NAMALWA (cell line): ENCODE measurements at regions not wholly inside any gene's neighbourhood (a gene's known extent, or its start where the extent isn't known, plus 50 kb on each side); places are given as distances from the start of the nearest gene placed in this dataset.
A peak's percentile ranks its signal among the peaks of the same experiment; 100 is the strongest.

Experiments used
- DNase-seq: peaks from one replicate; pipeline ENCODE4 v3.0.0-alpha.2; 2015; ENCODE audit warnings: low spot score

GRCh38 chr16:66315210-66315825, 51.2 kb upstream of the CDH5 start:
- peak; percentile 68 for DNase-seq

- no peak for DNase-seq
These were observed 55.2 kb upstream of the CDH5 start for GRCh38 chr16:66311306-66311705.

GRCh38 chr16:66309215-66309807, 57.2 kb upstream of the CDH5 start:
- DNase-seq, result no peak

GRCh38 chr16:66308096-66308495, 58.4 kb upstream of the CDH5 start:
- DNase-seq, result no peak

GRCh38 chr16:66306366-66307150, 59.9 kb upstream of the CDH5 start:
- DNase-seq, result no peak

GRCh38 chr16:66304961-66305360, 61.5 kb upstream of the CDH5 start:
- no peak for DNase-seq

GRCh38 chr16:66304151-66304550, 62.3 kb upstream of the CDH5 start:
- no peak for DNase-seq

GRCh38 chr16:66300501-66300900, 66.0 kb upstream of the CDH5 start:
- DNase-seq, result no peak

- no peak for DNase-seq
These were observed 66.5 kb upstream of the CDH5 start for GRCh38 chr16:66300037-66300436.

- DNase-seq, result no peak
These were observed 67.1 kb upstream of the CDH5 start for GRCh38 chr16:66299349-66299748.

GRCh38 chr16:66298571-66299120, 67.8 kb upstream of the CDH5 start:
- DNase-seq, result no peak

GRCh38 chr16:66298006-66298405, 68.5 kb upstream of the CDH5 start:
- DNase-seq, result no peak

- no peak for DNase-seq
These were observed 69.9 kb upstream of the CDH5 start for GRCh38 chr16:66296591-66296990.

- no peak for DNase-seq
These were observed 70.5 kb upstream of the CDH5 start for GRCh38 chr16:66295761-66296546.

- no peak for DNase-seq
These were observed 71.3 kb upstream of the CDH5 start for GRCh38 chr16:66295213-66295612.

GRCh38 chr16:66294507-66294906, 72.0 kb upstream of the CDH5 start:
- no peak for DNase-seq

- DNase-seq, result no peak
These were observed 72.6 kb upstream of the CDH5 start for GRCh38 chr16:66293932-66294331.

GRCh38 chr16:66293207-66293735, 73.2 kb upstream of the CDH5 start:
- DNase-seq, result no peak

GRCh38 chr16:66292241-66292935, 74.1 kb upstream of the CDH5 start:
- DNase-seq, result no peak

- DNase-seq, result no peak
These were observed 74.7 kb upstream of the CDH5 start for GRCh38 chr16:66291833-66292232.

- no peak for DNase-seq
These were observed 76.1 kb upstream of the CDH5 start for GRCh38 chr16:66290431-66290830.
